GM12891 (cell line): ENCODE measurements at regions not wholly inside any gene's neighbourhood (a gene's known extent, or its start where the extent isn't known, plus 50 kb on each side); places are given as distances from the start of the nearest gene placed in this dataset.

ENCODE experiments used
- DNase-seq: peaks from one replicate; pipeline ENCODE4 v3.0.0; 2011; ENCODE audit warnings: low spot score; ENCODE audit not compliant: insufficient read length
- FAIRE-seq: peaks from 2 replicates; lab custom pipeline; 2011; peaks lifted over from hg19 to GRCh38; lab: Jason Lieb, UNC
- PAX5 ChIP-seq: IDR thresholded peaks from 2 replicates; pipeline ENCODE4 v1.6.1; 2011; ENCODE audit warnings: low read length, moderate library complexity, mild to moderate bottlenecking; ENCODE audit not compliant: insufficient read depth, severe bottlenecking
- POLR2A ChIP-seq: IDR thresholded peaks from 2 replicates; pipeline ENCODE4 v1.6.1; 2011; ENCODE audit warnings: low read depth, low read length, control low read depth
- POLR2AphosphoS5 ChIP-seq: IDR thresholded peaks from 2 replicates; pipeline ENCODE4 v1.6.1; 2011; ENCODE audit warnings: low read depth, low read length, control low read depth
- POU2F2 ChIP-seq: IDR thresholded peaks from 2 replicates; pipeline ENCODE4 v1.6.1; 2011; ENCODE audit warnings: low read depth, mild to moderate bottlenecking, control low read depth, low read length, moderate library complexity
- SPI1 ChIP-seq: IDR thresholded peaks from 2 replicates; pipeline ENCODE4 v1.6.1; 2011; ENCODE audit warnings: low read depth, low read length, control low read depth
- TAF1 ChIP-seq: IDR thresholded peaks from 2 replicates; pipeline ENCODE4 v1.6.1; 2011; ENCODE audit warnings: low read depth, low read length, control low read depth

- DNase-seq (no peak), FAIRE-seq (no peak)
- TF ChIP-seq PAX5 (no peak), POLR2A (no peak), POLR2AphosphoS5 (no peak), TAF1 (no peak), POU2F2 (no peak), SPI1 (no peak)
Measured at GRCh38 chrX:14476205-14476604, 53.1 kb upstream of the GLRA2 start.

GRCh38 chrX:14449773-14450172 lies 79.6 kb upstream of the GLRA2 start:
- TF ChIP-seq SPI1 (no peak), PAX5 (no peak), POLR2AphosphoS5 (no peak), POLR2A (no peak), POU2F2 (no peak), TAF1 (no peak)
- DNase-seq (no peak), FAIRE-seq (no peak)

- DNase-seq (no peak), FAIRE-seq (no peak)
- TF ChIP-seq SPI1 = no peak
- no peak for TF ChIP-seq PAX5
- no peak for TF ChIP-seq TAF1
- no peak for TF ChIP-seq POU2F2
- no peak for TF ChIP-seq POLR2A
- no peak for TF ChIP-seq POLR2AphosphoS5
Measured at GRCh38 chrX:14448406-14448805, 80.9 kb upstream of the GLRA2 start.

GRCh38 chrX:14440106-14440505 lies 89.2 kb upstream of the GLRA2 start:
- FAIRE-seq = no peak
- TF ChIP-seq POU2F2 (no peak), POLR2A (no peak), TAF1 (no peak), SPI1 (no peak), POLR2AphosphoS5 (no peak), PAX5 (no peak)

GRCh38 chrX:14427614-14428013 lies 101.7 kb upstream of the GLRA2 start:
- no peak for FAIRE-seq

More at GRCh38 chrX:14440106-14440505, 89.2 kb upstream of the GLRA2 start:
- DNase-seq = no peak

GRCh38 chrX:14420841-14421240 lies 108.5 kb upstream of the GLRA2 start:
- DNase-seq (no peak), FAIRE-seq (no peak)
- TF ChIP-seq TAF1 = no peak
- TF ChIP-seq POU2F2 = no peak
- no peak for TF ChIP-seq SPI1
- no peak for TF ChIP-seq POLR2A
- no peak for TF ChIP-seq POLR2AphosphoS5
- TF ChIP-seq PAX5 = no peak

More at GRCh38 chrX:14427614-14428013, 101.7 kb upstream of the GLRA2 start:
- no peak for DNase-seq
- TF ChIP-seq SPI1 (no peak), POLR2A (no peak), PAX5 (no peak), TAF1 (no peak), POLR2AphosphoS5 (no peak), POU2F2 (no peak)

- DNase-seq = no peak
- FAIRE-seq = no peak
- no peak for TF ChIP-seq PAX5
- TF ChIP-seq POLR2A = no peak
- TF ChIP-seq SPI1 = no peak
- TF ChIP-seq TAF1 = no peak
- no peak for TF ChIP-seq POLR2AphosphoS5
- TF ChIP-seq POU2F2 = no peak
Measured at GRCh38 chrX:14412686-14413085, 116.7 kb upstream of the GLRA2 start.

- no peak for DNase-seq
- FAIRE-seq = no peak
- TF ChIP-seq POLR2A (no peak), TAF1 (no peak), SPI1 (no peak), PAX5 (no peak), POU2F2 (no peak), POLR2AphosphoS5 (no peak)
Measured at GRCh38 chrX:14411326-14411725, 118.0 kb upstream of the GLRA2 start.

GRCh38 chrX:14409341-14409740 lies 120.0 kb upstream of the GLRA2 start:
- DNase-seq = no peak
- no peak for FAIRE-seq
- TF ChIP-seq POLR2AphosphoS5 = no peak
- TF ChIP-seq SPI1 = no peak
- no peak for TF ChIP-seq PAX5
- TF ChIP-seq POU2F2 = no peak
- TF ChIP-seq TAF1 = no peak
- TF ChIP-seq POLR2A = no peak
